GM18517 (cell line): ENCODE measurements at regions not wholly inside any gene's neighbourhood (a gene's known extent, or its start where the extent isn't known, plus 50 kb on each side); places are given as distances from the start of the nearest gene placed in this dataset.

Experiments used
- ATAC-seq: cut with Tn5 transposase; IDR thresholded peaks from one replicate; pipeline ENCODE4 v1.9.1; 2021; ENCODE audit warnings: mild to moderate bottlenecking, moderate library complexity; ENCODE audit not compliant: unreplicated experiment

DNA sequence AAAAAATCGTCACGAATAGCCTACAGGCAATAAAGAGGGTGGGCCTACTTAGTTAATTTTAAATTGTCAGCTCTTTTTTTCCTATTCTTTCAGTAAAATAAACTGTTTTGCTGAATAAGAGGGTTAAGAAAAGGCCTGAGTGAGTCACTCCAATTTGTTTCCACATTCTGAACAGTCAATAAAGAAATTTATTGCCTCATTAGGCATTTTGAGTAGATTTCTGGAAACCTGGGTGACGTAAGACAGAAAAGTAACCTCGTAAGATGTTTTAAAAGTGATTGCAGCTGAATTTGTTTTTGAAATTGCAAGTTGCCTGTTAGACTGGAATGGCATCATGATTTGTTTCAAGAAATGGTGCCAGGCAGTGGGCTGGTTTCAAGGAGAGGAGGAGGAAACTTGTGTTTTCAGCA lies 439.3 kb downstream of the USP25 start:
- ATAC-seq, result no peak

DNA sequence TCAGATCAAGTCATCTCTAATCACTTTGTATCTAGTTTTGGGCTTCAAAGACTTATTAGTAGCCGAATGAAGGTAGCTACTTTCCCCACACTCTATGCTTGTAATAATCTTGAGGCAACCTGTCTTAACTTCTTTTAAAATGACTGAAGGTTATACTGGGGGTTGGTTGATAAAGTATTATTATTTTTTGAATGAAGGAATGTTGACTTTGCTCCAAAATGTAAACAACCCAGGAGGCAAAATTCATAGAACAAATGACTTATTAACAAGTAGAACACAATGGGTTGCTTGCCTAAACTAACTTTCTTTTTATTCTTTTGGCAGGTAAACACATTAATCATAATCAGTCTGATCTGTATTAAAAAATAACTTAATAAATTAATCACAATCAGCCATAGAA lies 440.0 kb downstream of the USP25 start:
- no peak for ATAC-seq

- no peak for ATAC-seq
Measured at GRCh38 chr21:16176570-16176969, 446.8 kb downstream of the USP25 start.

DNA sequence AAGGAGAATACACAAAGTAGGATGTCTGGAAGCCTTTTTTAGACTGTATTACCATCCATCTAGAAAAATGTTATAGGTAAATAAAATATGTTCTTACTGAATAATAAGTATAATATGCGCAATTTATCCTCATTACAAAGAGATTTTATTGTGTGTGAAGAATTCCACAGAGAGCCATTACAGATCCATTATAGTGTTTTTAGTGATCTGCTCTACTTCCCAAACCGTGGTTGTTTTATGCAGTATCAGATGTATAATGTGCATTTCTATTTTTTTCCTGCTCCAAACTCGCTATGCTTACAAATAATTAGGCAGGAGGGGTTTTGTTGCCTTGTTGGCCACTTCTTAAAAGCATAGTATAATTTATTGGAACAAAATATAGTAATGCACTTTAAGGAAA lies 447.8 kb downstream of the USP25 start:
- no peak for ATAC-seq

DNA sequence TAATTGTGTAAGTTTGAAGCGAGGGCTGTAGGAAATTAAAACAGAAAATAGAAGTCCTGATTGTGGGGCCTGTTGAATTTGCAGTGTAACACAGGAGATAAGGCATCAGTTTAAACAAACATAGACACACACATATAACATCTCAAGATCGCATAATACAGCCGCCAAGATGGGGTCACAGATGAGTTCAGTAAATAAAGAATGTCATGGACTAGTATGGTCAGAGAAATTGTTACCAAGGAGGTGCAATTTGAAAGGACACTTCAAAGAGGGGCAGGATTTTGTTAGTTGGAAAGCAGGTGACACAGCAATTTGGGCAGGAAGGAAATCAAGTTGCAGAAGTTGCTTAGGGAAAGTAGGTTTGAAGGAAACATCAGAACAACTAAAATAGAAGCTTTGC lies 450.0 kb downstream of the USP25 start:
- no peak for ATAC-seq

DNA sequence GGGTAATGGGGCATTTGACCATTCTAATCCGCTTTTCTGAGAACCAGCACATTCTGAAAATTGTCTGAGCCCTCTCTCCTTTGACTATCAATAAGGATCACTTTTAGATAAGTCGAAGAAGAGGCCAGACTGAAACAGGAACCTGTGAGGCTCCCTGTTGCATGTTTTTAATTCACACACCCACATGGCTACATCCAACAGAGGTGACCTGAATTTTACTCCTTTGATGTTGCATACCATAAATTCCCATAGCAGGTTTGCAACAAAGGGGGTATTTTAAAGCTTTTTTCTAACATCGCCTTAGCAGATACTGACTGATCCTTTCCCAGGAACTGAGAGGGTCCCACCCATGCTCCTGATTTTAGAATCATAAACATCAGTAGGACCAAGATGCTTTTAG lies 450.8 kb downstream of the USP25 start:
- no peak for ATAC-seq

DNA sequence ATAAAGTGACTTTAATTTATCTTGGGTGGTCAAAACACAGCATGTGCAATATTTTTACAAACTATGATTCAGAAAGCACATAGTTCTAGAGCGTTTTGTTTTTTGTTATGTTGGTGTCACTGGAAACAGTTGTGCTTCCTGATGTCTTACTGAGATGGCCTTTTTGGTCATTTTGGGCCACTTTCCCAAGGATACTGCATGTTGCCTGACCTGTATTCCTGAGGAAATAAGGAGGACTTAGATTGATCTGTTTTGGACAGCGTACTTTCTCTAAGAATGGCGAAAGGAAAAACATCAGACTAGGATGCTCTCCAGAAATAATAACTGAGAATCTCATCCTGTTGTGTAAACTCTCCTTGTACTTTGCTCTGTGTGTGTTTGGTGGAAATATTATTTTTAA lies 451.2 kb downstream of the USP25 start:
- ATAC-seq, result no peak

DNA sequence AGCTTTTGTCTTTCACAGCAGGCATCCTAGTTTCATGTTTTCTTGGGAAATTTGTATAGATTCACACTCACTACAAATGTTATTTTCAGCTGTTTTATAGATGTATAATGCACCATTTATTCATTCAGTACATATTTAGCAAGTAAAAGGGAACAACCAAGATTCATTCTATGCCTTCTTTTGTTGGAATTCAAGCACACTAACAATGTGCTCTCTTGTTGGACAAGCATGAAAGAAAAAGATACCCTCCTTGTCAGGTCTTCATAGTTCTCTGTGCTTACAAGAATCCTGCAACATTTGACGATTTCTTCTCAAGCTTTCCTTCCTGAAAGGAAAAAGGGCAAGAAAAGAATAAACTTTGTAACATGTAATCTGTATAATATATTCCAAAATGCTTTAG lies 456.0 kb downstream of the USP25 start:
- ATAC-seq, result no peak

DNA sequence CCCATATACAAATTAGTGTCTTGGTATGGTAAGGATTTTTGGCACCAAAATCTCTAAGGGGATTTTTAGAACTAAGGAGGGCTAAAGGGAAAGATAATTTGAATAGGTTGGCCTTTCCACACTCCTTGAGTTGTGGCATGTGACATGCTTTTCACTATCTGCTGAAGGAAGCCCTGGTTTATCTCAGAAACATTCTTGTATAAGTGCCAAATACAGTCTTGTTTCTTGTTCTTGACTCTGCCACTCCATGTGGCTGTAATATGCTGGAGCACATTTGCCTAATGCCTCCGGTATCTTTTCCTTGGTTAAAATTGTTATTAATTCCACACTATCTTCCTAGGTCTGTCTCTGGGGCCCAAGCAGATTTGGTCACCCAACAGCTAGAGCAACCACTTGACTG lies 457.0 kb downstream of the USP25 start:
- no peak for ATAC-seq

DNA sequence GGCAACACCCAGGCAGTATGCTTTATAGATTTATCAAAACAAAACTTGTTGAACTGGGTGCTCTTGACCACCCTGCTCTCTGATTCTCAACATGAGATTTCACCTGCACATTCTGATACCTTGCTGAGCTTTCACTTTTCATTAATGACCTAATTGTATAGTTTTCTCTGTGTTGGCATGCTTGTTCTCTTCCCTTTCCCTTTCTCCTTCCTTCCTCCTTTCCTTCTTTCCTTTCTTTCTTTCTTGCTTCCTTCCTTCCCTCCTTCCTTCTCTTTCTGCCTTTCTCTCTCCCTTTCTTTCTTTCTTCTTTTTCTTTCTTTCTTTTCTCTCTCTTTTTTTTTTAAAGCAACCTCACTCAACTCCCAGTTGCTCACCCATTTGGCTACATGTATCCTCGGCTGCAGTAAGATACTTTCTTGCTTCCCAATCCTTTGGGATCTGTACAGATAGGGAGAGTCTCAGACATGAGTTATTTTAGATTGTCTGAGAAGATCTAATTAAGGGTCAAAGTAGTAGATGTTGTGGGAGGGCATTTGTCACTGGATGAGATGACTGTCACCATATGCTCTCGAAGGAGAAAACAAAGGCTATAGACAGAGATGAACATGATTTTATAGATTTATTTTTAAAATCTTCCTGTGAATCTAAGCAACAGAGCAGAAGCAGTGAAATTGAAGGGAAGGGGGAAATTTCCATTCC lies 458.0 kb downstream of the USP25 start:
- no peak for ATAC-seq

DNA sequence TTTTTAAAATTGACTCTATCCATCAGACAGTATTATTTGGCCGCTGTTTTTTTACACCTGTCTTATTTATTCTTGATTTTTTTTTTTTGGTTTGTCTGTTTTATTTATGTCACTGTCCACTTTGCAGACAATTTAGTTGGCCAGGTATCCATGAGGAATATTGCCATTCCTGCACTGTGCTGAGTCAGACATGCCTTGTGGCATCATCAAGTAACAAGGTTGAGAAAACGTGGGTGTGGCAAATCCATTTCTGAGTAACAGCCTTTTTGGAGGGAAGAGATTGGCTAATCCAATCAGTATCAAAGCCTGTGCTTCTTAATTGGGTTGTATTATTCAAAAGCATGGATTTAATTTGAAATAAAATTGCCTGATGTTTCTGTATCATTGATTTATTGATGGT lies 463.1 kb downstream of the USP25 start:
- no peak for ATAC-seq

- no peak for ATAC-seq
Measured at GRCh38 chr21:16193496-16194094, 463.8 kb downstream of the USP25 start.

- ATAC-seq, result peak; percentile 73
Measured at GRCh38 chr21:16194095-16194787, 464.5 kb downstream of the USP25 start.

- ATAC-seq, result no peak
Measured at GRCh38 chr21:16194788-16195537, 465.2 kb downstream of the USP25 start.

GRCh38 chr21:16195538-16195910 lies 465.7 kb downstream of the USP25 start:
- no peak for ATAC-seq

DNA sequence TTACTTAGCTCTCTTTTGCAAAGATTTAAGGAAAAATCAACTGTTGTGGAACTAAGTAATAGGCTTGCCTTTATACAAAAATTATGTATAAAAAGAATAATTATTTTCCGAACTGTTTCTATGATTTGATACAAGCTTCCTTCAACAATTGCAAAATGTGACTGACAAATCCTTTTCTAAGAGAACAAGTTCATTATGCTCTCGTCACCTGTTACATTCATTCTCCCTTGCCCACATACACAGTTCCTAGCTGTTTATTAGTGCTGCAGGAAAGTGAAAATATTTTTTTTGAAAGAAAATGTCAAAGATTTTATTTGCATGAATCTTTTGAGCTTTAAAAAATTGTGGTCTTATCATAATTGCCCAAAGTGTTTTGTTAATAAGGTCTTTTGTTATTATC lies 466.2 kb downstream of the USP25 start:
- ATAC-seq, result no peak

- no peak for ATAC-seq
Measured at GRCh38 chr21:16198546-16198945, 468.8 kb downstream of the USP25 start.

DNA sequence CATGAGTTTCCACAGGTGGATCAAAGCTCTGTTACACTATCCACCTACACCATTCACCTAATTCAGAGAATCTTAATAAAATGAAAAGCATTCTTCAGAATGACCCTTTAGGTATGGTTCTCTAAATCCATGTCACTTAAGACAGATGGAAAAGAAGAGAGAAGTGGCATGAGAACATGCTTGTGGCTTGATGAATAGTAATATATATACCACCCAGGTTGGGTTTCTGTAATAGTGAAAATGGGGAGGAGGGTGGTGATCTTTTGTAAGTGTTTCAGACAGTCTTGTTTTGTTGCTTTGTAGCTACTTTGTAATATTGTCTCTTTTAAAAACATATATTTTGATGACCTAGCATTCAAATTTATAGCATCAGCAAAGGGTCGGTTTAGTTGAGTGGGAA lies 469.8 kb downstream of the USP25 start:
- no peak for ATAC-seq

GRCh38 chr21:16201718-16202117 lies 471.9 kb downstream of the USP25 start:
- no peak for ATAC-seq

DNA sequence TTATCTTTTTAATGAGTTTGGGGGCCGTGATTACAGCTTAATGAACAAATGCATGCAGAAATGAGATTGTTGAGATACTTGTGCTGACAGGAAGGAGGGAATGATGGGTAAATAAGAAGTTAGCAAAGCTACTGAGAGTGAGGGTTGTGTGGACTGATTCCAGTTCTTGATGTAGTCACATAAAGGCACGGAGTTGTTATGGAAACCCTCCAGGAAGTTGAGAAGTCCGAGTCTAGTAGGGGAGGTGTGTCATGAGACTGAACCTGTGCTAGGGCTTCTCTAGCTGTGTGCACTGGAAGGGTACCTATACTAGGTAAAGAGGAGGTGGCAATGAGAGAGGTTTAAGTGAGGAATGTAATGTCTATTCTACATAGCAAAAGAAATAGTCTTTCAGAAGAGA lies 475.7 kb downstream of the USP25 start:
- no peak for ATAC-seq
